Hematopoietic multipotent progenitor cell treated with erythropoietin and hydrocortisone succinate and interleukin-3 and kit ligand, for 15 days (in vitro differentiated cells): ENCODE measurements at regions not wholly inside any gene's neighbourhood (a gene's known extent, or its start where the extent isn't known, plus 50 kb on each side); places are given as distances from the start of the nearest gene placed in this dataset.
"Not testable (repeated sequence)": the region's sequence is repeated elsewhere in the genome, so short reads cannot be mapped to it uniquely, and the experiment has no call there.

Source experiments
- DNase-seq: peaks from one replicate; pipeline ENCODE4 v3.0.0-alpha.2; 2015; ENCODE audit warnings: low spot score

- no peak for DNase-seq
Measured at GRCh38 chr5:153257381-153257780, 233.1 kb upstream of the GRIA1 start.

- DNase-seq = no peak
Measured at GRCh38 chr5:153258469-153258868, 232.0 kb upstream of the GRIA1 start.

- no peak for DNase-seq
Measured at GRCh38 chr5:153267506-153267905, 223.0 kb upstream of the GRIA1 start.

- DNase-seq = no peak
Measured at GRCh38 chr5:153275695-153276094, 214.8 kb upstream of the GRIA1 start.

- no peak for DNase-seq
Measured at GRCh38 chr5:153276151-153276550, 214.3 kb upstream of the GRIA1 start.

- not testable (repeated sequence) for DNase-seq
Measured at GRCh38 chr5:153296251-153296844, 194.1 kb upstream of the GRIA1 start.

- DNase-seq = no peak
Measured at GRCh38 chr5:153299891-153300290, 190.6 kb upstream of the GRIA1 start.

GRCh38 chr5:153308282-153308681 lies 182.2 kb upstream of the GRIA1 start:
- DNase-seq = no peak

- DNase-seq = no peak
Measured at GRCh38 chr5:153318556-153318955, 171.9 kb upstream of the GRIA1 start.

- no peak for DNase-seq
Measured at GRCh38 chr5:153321478-153321877, 169.0 kb upstream of the GRIA1 start.

- no peak for DNase-seq
Measured at GRCh38 chr5:153340139-153340538, 150.3 kb upstream of the GRIA1 start.

- DNase-seq = no peak
Measured at GRCh38 chr5:153340738-153341137, 149.7 kb upstream of the GRIA1 start.

GRCh38 chr5:153342487-153342886 lies 148.0 kb upstream of the GRIA1 start:
- DNase-seq = no peak

GRCh38 chr5:153347611-153348010 lies 142.9 kb upstream of the GRIA1 start:
- no peak for DNase-seq

GRCh38 chr5:153350175-153350883 lies 140.1 kb upstream of the GRIA1 start:
- DNase-seq = no peak

GRCh38 chr5:153352685-153353219 lies 137.7 kb upstream of the GRIA1 start:
- DNase-seq = no peak

GRCh38 chr5:153357493-153358112 lies 132.9 kb upstream of the GRIA1 start:
- no peak for DNase-seq

GRCh38 chr5:153358315-153358976 lies 132.0 kb upstream of the GRIA1 start:
- DNase-seq = no peak

- no peak for DNase-seq
Measured at GRCh38 chr5:153360860-153361259, 129.6 kb upstream of the GRIA1 start.

- DNase-seq = no peak
Measured at GRCh38 chr5:153361735-153362409, 128.6 kb upstream of the GRIA1 start.

GRCh38 chr5:153365547-153365946 lies 124.9 kb upstream of the GRIA1 start:
- no peak for DNase-seq

GRCh38 chr5:153367466-153367865 lies 123.0 kb upstream of the GRIA1 start:
- DNase-seq = no peak
